ENCODE measurements at regions not wholly inside any gene's neighbourhood (a gene's known extent, or its start where the extent isn't known, plus 50 kb on each side); places are given as distances from the start of the nearest gene placed in this dataset.

GRCh38 chr10:83073472-83073871 lies 1065.8 kb upstream of the GHITM start:
- H3K9me3 ChIP-seq: no peaks in the 10 kb centered on the region
- no peak for TF ChIP-seq POLR2AphosphoS5 (IDR thresholded peaks at IDR 0.05; ENCODE audit: insufficient read depth in 1 of 2, low read depth in 1 of 2)
- TF ChIP-seq, protein P1, sequence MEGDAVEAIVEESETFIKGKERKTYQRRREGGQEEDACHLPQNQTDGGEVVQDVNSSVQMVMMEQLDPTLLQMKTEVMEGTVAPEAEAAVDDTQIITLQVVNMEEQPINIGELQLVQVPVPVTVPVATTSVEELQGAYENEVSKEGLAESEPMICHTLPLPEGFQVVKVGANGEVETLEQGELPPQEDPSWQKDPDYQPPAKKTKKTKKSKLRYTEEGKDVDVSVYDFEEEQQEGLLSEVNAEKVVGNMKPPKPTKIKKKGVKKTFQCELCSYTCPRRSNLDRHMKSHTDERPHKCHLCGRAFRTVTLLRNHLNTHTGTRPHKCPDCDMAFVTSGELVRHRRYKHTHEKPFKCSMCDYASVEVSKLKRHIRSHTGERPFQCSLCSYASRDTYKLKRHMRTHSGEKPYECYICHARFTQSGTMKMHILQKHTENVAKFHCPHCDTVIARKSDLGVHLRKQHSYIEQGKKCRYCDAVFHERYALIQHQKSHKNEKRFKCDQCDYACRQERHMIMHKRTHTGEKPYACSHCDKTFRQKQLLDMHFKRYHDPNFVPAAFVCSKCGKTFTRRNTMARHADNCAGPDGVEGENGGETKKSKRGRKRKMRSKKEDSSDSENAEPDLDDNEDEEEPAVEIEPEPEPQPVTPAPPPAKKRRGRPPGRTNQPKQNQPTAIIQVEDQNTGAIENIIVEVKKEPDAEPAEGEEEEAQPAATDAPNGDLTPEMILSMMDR (IDR thresholded peaks at IDR 0.05): no peak
- TF ChIP-seq POLR2A (IDR thresholded peaks at IDR 0.05): no peak
- H3K4me1 ChIP-seq: no peaks in the 10 kb centered on the region
- no peak overlapping the region for H3K4me3 ChIP-seq
- intact Hi-C loops (cut with DNase I): loop anchor here (2.0 kb wide), 1 partner anchor 15 kb away; no protein-coding TSS in a partner anchor
- no peaks in the 10 kb centered on the region for H3K27me3 ChIP-seq
- no peak for DNase-seq (ENCODE audit: extremely low spot score in 2 of 2)
- no peak overlapping the region for H3K27ac ChIP-seq
- no peaks in the 10 kb centered on the region for H3K36me3 ChIP-seq

DNA sequence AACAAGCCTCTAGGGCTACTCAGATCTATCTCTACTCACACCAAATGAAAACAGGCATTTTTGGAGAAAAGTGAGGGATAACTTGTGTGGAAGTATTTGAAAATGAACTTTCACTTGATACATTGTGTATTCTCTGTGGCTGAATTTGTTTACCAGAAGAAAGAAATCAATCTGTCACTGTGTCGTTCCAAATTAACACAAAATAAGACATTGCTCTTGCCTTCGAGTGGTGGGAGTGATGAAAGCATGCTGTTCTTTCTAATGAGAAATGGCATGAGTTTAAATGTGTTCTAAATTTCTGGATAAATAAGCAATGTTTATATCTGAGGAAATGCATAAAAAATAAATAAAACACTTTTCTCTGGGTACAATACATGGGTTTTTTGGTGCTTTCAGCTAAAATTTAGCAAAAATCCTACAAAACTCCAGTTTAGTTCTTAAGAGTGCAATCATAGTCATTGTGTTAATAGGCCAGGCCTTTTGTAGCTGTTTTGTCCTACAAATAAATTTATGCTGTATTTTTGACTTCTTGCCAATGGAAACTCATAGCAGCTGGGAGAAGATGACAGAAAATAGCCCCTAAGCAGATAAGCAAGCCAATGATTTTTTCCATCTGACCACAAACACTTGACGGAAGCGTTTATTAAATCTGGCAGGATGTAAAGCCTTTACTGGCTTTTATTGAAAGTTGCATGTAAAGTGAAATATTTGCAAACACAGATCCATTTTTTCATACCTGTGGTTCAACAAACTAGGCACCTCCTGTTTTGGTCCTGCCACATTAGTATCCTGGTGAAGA lies 1064.1 kb upstream of the GHITM start:
- Histone ChIP-seq H3K4me1 (no peaks in the 10 kb centered on the region), H3K4me3 (no peak overlapping the region), H3K36me3 (no peaks in the 10 kb centered on the region), H3K9me3 (no peaks in the 10 kb centered on the region), H3K27me3 (no peaks in the 10 kb centered on the region), H3K27ac (no peak overlapping the region)
- intact Hi-C loops (cut with DNase I): no loop called here
- no peak for DNase-seq (ENCODE audit: extremely low spot score in 2 of 2)
- no peak for TF ChIP-seq POLR2AphosphoS5 (IDR thresholded peaks at IDR 0.05; ENCODE audit: insufficient read depth in 1 of 2, low read depth in 1 of 2)
- no peak for TF ChIP-seq POLR2A (IDR thresholded peaks at IDR 0.05)
- TF ChIP-seq, protein P1 (IDR thresholded peaks at IDR 0.05): no peak

DNA sequence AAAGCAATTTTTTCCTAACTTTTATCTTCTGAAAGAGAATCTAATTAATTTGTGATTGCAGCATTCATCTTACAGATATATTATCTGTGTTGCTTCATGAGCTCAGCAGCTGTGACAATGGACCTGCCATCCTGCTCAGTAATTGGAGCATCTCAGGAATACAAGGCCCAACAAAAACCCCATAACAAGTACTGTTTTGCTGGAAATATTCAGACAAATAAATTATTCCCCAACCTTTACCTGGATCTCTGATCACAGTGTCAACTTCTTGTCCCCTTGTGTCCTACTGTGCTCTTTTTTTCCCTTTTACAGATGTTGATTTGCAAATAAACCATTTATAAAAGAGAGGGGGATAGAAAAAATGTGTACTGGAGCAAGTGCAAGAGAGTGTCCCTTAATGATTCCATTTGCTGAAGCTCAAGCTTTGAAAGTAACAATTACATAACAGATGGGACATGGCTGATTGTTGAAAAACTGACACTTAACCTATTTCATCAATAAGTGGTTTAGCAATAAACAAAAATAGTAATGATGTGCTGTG lies 1063.4 kb upstream of the GHITM start:
- no peak for DNase-seq (ENCODE audit: extremely low spot score in 2 of 2)
- H3K27me3 ChIP-seq: no peaks in the 10 kb centered on the region
- H3K4me3 ChIP-seq: no peak overlapping the region
- no peak overlapping the region for H3K27ac ChIP-seq
- H3K36me3 ChIP-seq: no peaks in the 10 kb centered on the region
- H3K9me3 ChIP-seq: no peaks in the 10 kb centered on the region
- no peak for TF ChIP-seq POLR2A (IDR thresholded peaks at IDR 0.05)
- TF ChIP-seq POLR2AphosphoS5 (IDR thresholded peaks at IDR 0.05; ENCODE audit: insufficient read depth in 1 of 2, low read depth in 1 of 2): no peak
- TF ChIP-seq, protein P1 (IDR thresholded peaks at IDR 0.05): no peak
- H3K4me1 ChIP-seq: no peaks in the 10 kb centered on the region
- intact Hi-C loops (cut with DNase I): no loop called here

DNA sequence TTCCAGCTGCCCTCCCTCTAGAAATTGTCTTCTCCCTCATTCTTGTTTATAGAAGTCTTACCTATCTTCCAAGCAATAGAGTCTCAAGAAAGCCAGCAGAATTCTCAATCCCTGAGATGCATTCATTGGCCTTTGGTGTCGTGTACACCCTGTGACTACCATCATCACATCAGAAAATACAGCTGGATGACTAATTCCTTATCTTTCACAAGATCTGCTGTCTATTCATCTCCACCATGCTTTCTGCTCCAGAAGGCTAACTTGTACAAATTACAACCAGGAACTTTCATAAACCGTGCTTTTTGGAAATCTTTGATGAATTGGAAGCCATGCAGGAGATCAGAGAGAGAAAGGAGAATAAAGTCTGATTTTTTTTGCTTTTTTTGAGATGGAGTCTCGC lies 1062.9 kb upstream of the GHITM start:
- H3K27ac ChIP-seq: no peak overlapping the region
- TF ChIP-seq, protein P1 (IDR thresholded peaks at IDR 0.05): no peak
- no peak for TF ChIP-seq POLR2AphosphoS5 (IDR thresholded peaks at IDR 0.05; ENCODE audit: insufficient read depth in 1 of 2, low read depth in 1 of 2)
- TF ChIP-seq POLR2A (IDR thresholded peaks at IDR 0.05): no peak
- intact Hi-C loops (cut with DNase I): no loop called here
- no peak for DNase-seq (ENCODE audit: extremely low spot score in 2 of 2)
- H3K27me3 ChIP-seq: no peaks in the 10 kb centered on the region
- no peak overlapping the region for H3K4me3 ChIP-seq
- H3K4me1 ChIP-seq: no peaks in the 10 kb centered on the region
- no peaks in the 10 kb centered on the region for H3K36me3 ChIP-seq
- H3K9me3 ChIP-seq: no peaks in the 10 kb centered on the region

- H3K4me1 ChIP-seq: no peaks in the 10 kb centered on the region
- no peaks in the 10 kb centered on the region for H3K27me3 ChIP-seq
- DNase-seq (ENCODE audit: extremely low spot score in 2 of 2): no peak
- H3K4me3 ChIP-seq: no peak overlapping the region
- H3K36me3 ChIP-seq: no peaks in the 10 kb centered on the region
- H3K27ac ChIP-seq: no peak overlapping the region
- H3K9me3 ChIP-seq: no peaks in the 10 kb centered on the region
- TF ChIP-seq POLR2A (IDR thresholded peaks at IDR 0.05) (no peak), POLR2AphosphoS5 (IDR thresholded peaks at IDR 0.05; ENCODE audit: insufficient read depth in 1 of 2, low read depth in 1 of 2) (no peak)
- TF ChIP-seq, protein P1 (IDR thresholded peaks at IDR 0.05): no peak
- intact Hi-C loops (cut with DNase I): no loop called here
Observed at GRCh38 chr10:83078160-83078559, 1061.1 kb upstream of the GHITM start.

All from vagina (tissue), 2 donors.